ENCODE measurements at regions not wholly inside any gene's neighbourhood (a gene's known extent, or its start where the extent isn't known, plus 50 kb on each side); places are given as distances from the start of the nearest gene placed in this dataset.
"Not testable (repeated sequence)": the region's sequence is repeated elsewhere in the genome, so short reads cannot be mapped to it uniquely, and the experiment has no call there.

GRCh38 chr13:18194631-18195364, 986.8 kb downstream of the TUBA3C start:
- 75 to 83% methylated on average over 12 to 23 of the region's 42 CpGs for WGBS, 2 donors
- H3K4me3 ChIP-seq; H3K9me3 ChIP-seq; H3K36me3 ChIP-seq; H3K27ac ChIP-seq; intact Hi-C loops (cut with DNase I); DNase-seq; H3K4me1 ChIP-seq; H3K27me3 ChIP-seq: not testable (repeated sequence)

GRCh38 chr13:18194104-18194503, 987.5 kb downstream of the TUBA3C start:
- DNase-seq; H3K27ac ChIP-seq; H3K4me3 ChIP-seq; H3K36me3 ChIP-seq; intact Hi-C loops (cut with DNase I); H3K27me3 ChIP-seq; H3K9me3 ChIP-seq; H3K4me1 ChIP-seq: not testable (repeated sequence)
- 80 to 90% methylated on average over 24 to 26 of the region's 27 CpGs for WGBS, 2 donors
